ENCODE measurements at regions not wholly inside any gene's neighbourhood (a gene's known extent, or its start where the extent isn't known, plus 50 kb on each side); places are given as distances from the start of the nearest gene placed in this dataset.

DNA sequence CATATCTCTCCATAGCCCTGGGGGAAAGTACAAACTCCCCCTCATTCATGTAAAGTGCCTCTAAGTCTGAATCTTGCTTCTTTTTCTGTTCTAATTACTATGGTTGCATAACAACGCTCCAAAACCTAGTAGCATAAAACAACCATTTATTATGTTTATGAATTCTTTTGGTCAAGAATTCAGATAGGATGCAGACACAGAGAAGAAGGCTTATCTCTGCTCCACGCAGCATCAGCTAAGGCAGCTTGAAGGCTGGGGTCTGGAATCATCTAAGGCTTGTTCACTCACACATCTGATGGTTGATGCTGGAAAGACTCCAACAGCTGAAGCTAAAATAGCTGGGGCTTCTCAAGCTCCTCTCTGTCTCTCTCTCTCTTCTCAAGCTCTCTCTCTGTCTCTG is 564.5 kb downstream of the ZNF674 start:
- DNase-seq: no peak

DNA sequence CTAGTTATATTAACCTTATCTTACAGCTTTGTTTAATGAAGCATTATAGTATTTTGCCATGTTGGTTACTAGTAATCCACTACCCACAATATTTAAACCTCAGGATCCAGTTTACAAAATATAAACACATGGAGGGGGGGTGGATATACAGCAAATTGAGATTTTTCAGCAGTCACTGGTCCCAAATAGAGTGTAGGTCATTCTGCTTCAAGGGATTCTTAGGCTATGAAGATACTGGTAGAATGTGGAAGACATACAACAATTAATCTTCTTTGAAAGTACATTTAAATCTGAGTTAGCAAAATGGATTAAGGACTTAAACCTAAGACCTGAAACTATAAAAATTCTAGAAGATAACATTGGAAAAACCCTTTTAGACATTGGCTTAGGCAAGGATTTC is 569.6 kb downstream of the ZNF674 start:
- no peak for DNase-seq

GRCh38 chrX:45972636-45973035 is 572.6 kb downstream of the ZNF674 start:
- no peak for DNase-seq

DNA sequence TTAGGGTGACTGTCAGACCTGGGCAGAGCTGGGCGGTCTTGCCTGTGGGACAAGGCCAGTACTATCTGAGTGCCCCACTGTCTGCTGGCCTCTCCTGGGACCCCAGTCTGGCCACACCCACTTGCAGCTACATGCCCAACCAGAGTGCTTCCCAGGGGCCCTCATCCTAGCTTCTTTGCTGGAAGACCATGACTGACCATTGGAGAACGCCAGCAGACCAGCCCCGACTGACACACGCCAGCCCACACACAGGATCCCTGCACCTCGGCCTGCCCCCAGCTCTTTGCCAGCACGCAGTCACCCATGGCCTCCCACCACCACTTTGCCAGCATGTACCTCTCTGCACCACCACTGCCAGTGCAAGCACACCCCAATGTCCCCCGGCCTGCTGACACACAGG is 585.7 kb downstream of the ZNF674 start:
- DNase-seq: no peak

- no peak for DNase-seq
Observed at GRCh38 chrX:45956191-45956870, 588.9 kb downstream of the ZNF674 start.

DNA sequence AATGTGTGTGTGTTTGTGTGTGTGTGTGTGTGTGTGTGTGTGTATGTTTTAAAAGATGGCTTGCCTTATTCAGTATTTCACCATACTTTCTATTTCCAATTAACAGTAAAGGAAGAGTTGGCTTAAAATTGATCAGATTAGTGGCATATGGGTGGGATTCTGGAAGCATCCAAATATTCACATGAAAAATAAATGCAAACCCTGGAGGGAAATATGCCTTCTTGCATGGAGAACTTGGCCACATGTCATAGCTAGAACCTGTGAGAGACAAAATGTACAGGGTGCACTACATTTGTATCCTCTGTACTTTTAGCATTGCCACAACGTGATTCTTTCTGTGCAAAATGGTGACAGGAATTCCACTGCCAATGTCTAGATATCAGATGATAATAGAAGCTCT is 589.6 kb downstream of the ZNF674 start:
- DNase-seq: no peak

DNA sequence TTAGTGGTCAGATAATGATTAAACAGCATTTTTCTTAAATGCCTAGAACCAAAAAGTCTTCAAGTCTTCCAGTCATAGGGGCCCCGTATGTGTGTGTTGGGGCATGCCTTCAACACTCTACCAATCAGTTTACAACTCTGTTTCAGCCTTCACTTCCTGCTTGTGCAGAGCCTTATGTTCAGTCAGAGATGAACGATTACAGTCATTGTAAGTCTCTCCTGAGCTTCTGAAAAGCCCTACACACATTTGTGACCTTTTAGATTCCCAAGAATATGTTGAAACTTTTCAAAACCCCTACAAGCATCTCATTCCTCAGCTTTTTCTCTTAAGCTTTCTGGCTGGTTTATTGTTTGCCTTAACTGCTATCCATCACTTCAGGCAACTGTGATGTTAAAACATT is 591.2 kb downstream of the ZNF674 start:
- no peak for DNase-seq

DNA sequence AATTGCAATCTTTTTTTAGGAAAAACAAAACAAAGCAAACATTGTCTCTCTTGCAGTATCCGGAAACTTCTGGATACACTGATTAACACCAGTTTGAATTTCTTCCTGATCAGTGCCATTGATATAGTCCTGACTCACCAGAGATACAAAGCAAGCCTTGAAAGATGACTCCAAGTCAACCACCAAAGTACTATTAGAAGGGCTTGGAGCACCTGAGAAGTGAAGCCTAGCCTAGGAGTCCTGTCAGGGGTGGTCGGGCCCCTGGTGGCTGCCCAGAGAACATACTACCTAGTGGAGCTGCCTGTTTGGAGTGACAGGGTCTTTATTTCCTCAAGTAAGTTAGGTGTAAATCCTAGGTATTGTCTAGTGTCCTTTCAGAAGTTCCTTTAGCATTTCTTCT is 593.2 kb downstream of the ZNF674 start:
- no peak for DNase-seq

DNA sequence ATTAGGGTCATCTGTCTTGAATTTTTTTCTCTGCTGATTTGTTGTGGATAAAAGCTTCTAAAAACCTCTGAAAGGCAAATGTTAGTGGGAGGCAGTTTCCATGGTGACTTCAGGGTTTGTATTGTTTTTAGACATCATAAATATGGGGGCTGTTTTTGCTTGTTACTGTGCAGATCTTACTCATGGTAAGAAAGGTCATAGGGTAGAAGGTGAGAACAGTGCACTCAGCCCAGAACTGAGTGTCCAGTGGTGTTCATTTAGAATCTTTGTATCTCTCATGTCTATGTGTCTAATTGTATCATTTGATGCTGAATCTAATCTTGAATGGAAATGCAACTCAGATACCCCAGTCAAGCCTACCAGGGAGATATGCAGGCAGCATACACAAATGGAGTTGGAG is 609.8 kb downstream of the ZNF674 start:
- DNase-seq: no peak

- DNase-seq: no peak
Observed at GRCh38 chrX:45912316-45912715, 632.9 kb downstream of the ZNF674 start.

GRCh38 chrX:45907786-45908185 is 637.4 kb downstream of the ZNF674 start:
- DNase-seq: no peak

DNA sequence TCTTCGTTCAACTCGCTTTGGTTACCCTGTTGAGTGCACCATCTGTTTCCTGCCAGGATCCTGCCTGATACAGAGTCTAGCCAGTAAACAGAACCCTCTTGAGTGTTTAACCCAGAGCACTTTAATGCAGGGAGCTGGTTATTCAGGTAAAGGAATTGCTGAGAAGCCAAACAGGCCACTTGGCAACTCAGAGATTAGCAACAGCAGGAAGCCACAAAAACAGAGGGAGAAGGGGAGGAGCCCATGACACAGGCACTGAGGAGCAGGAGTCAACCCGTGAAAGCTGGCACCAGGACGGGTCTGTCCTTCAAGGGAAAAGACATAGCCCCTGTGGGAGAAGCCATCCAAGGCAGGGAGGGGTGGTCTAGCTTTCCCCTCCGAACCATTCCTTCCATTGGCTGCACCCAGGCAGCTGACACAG is 641.4 kb downstream of the ZNF674 start:
- no peak for DNase-seq

DNA sequence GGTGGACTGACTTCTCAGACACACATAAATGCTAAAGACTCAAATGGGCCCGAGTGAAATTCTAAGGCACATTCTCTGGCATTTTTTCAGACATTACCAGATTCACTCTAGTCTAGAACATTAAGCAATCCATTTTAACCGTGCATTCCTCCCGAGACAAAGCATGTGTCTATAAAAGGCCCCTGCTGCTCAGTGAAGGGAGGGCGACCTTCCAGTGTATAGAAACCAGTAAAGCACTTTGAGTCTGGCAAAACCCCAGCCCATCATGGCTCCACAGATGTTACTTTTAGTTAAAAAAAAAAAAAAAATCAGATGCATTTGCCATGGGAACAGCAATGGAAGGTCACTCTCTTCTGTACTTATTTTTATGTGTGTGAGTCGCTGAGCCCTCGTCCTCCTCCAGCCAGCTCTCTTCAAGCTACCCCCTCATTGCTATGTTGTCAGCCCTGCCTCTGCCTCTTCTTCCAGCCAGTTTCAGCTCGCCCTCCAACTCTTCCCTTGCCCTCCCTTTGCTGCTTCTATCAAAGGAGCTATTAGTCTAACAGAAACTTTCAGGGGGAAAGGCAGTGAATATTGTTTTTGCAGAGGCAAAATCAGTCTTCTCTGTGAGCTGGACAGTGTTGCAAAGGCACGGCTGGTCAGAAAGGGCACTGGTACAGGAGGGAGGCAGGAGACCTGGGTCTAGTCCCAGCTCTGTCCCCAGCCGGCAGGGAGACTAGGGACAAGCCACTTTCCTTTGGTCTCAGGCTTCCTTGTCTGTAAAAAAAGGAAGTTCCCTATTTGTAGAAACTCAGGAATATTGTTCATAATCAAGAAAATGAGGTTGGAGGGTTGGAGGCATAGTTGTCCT is 644.2 kb downstream of the ZNF674 start:
- no peak for DNase-seq

- DNase-seq: no peak
Observed at GRCh38 chrX:45894864-45895645, 650.2 kb downstream of the ZNF674 start.

DNA sequence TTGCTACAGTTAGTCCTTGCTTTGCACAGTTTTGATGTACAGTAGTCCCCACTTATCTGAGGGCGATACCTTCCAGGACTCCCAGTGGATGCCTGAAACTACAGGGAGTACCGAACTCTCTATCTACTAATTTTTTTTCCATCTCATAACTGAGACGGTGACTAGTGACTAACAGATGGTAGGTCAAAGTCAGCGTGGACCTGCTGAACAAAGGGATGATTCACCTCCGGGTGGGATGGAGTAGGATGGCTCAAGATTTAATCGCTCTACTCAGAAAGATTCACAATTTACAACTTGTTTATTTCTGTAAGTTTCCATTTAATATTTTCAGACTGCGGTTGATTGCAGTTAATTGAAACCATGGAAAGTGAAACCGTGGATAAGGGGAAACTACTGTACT is 655.8 kb downstream of the ZNF674 start:
- no peak for DNase-seq

DNA sequence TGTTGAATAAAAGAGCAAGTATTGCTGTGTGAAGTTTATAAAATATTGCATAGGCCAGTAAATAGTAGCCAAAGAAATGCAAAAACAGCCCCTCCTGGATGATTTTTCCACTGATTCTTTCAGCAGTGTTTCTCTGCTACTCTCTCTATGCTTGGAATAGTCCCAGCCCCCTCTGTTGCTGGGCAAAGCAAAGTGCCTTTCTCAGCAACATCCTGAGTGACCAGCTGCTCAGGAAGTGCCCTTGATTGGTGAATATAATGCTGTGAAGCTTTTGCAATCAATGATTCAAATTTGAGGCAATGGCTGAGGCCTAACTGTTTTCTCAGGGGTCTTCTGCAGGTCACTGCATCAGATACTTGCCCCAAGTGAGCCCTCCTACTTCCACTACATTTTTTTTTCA is 656.7 kb downstream of the ZNF674 start:
- DNase-seq: no peak

GRCh38 chrX:45885931-45886330 is 659.3 kb downstream of the ZNF674 start:
- DNase-seq: no peak

DNA sequence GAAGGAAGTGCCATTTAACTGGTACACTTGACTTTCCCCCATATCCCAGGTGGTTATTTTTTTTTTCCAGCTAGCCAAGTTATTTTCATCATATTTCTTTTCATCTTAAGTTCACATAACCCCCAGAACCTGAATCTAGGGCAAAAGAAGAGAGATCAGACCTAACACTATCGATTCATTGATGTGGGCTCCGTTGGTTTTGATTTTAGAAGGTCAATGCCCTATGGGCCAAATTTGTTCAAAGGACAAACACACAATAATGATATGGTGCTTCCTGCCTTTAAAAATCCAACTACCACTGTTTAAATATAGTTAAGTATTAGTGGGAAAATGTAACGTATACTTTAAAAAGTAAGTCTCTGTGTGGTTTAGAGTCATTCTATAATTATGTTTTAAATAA is 665.7 kb downstream of the ZNF674 start:
- DNase-seq: no peak

- no peak for DNase-seq
Observed at GRCh38 chrX:45876206-45876605, 669.0 kb downstream of the ZNF674 start.

GRCh38 chrX:45873781-45874180 is 671.4 kb downstream of the ZNF674 start:
- DNase-seq: no peak

GRCh38 chrX:45872480-45872879 is 671.8 kb upstream of the DIPK2B start:
- no peak for DNase-seq

DNA sequence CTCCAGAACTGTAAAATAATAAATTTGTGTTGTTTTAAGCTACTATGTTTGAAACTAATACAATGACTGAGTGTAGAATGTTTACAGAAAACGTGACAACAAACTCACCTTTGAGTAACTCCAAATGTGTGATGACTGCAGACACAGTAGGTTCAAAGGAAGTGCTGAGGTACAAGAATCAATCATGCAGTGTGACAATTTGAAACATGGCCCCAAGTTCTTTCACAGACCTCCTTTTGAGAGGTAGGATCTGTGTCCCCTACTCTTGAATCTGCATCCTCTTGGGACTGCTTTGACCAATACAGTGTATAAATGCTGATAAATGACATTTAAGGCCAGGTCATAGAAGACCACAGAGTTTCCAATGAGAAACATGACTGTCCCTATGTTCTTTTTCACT is 667.7 kb upstream of the DIPK2B start:
- DNase-seq: no peak

DNA sequence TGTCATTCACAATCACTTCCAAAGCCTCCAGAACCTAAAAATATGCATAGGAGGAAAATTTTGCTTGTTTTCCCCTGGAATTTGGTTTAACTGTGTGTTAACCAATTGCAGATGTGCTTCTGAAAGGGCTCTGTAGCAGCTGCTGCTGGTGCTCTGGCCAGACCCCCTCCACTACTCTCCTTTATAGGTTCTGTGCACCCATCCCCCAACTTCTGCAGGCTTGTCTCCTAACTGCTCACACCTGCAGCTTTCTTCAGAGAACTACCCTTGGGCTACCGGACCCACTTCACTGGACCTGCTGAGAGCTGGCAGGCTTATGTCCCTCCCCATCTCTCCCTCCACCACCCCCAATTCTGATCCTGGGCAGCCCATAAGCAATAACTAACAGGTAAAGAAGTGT is 662.1 kb upstream of the DIPK2B start:
- no peak for DNase-seq

DNA sequence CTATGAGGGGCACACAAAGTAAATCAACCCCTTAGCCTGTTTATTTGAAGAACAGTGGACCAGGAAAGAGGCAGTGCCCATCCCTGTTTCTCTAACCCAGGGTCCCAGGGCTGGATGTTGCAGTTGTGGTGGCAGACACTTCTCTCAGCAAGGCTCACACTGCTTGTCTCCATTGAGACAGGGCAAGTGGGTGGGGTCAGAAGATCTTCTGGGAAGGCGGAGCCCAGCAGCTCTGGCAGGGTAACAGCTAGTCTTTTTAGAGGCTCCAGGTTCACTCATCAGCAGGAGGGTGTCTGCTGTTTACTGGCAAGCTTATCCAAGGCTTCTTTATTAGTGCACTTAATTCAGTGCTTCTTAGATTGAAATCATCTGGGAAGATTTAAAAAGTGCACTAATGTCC is 659.8 kb upstream of the DIPK2B start:
- DNase-seq: no peak
